GM19372 (cell line): ENCODE measurements at regions not wholly inside any gene's neighbourhood (a gene's known extent, or its start where the extent isn't known, plus 50 kb on each side); places are given as distances from the start of the nearest gene placed in this dataset.

Source experiments
- ATAC-seq: cut with Tn5 transposase; IDR thresholded peaks from one replicate; pipeline ENCODE4 v1.9.1; 2021; ENCODE audit warnings: mild to moderate bottlenecking, low read depth, moderate library complexity; ENCODE audit not compliant: unreplicated experiment

DNA sequence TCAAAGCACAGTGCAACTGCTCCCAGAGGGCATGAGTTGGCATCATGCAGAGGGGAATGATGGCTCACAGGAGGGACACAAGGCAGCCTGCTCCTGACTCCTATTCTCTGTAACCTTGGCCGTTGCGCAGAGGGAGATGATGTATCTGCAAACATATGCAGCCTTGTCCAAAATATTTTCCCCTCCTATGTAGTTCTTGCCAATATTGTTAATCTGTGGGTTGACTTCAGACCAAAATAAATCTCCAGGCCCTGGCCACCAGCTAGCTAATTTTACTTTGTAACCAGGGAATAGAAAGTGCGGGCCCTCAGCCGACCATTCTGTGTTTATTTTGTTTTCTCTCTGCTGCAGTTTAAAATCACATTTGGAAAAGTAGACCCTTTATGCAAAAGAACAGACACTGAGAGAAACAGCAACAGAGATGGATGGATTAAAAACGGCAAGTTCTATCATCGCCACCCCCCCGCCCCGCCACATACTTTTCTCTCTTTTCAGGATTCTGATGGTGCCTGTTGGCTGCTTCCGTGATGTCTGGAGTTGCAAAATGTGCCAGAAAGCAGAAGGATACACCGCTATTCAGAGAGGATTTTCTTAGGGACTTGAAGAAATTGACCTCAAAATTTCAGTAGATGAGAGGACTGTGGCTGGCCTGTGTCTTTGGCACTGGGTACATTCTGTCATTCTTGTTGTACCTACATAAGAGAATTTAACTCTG lies 185.3 kb upstream of the BCOR start:
- ATAC-seq, result no peak

DNA sequence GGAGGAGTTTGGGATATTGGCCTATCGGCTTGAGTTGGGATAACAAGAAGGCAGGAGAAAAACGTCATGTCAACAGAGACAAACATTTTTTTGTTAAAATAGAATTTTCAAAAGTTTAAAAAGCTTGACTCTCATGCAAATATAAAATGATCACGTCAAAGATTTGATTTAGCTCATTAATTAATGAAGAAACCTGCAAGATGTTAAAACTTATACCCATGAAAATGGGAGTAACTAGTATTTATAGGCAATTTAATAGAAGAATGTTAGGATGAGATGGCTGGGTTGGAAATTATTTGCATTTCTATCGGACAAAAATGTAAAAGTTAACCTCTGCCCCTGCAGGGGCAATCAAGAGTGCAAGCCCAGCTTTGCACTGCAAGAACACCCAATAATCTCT lies 184.6 kb upstream of the BCOR start:
- ATAC-seq, result no peak

GRCh38 chrX:40281336-40282005 lies 183.7 kb upstream of the BCOR start:
- no peak for ATAC-seq

GRCh38 chrX:40279762-40280161 lies 182.0 kb upstream of the BCOR start:
- ATAC-seq, result no peak

DNA sequence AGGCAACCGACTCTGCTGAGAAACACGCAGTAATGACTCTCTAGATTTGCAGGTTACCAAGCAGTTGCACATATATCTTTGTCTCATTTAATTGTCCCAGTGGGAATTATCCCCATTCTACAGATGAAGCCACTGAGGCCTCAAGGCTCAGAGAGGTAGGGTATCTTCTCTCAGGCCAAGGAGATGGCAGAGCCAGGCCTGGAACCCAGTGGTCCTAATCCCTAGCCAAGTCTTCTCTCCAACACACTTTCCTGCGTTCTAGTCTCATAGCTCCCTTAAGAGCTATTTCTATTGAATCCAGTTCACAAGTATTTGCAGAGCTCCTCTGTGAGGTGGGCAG lies 181.3 kb upstream of the BCOR start:
- no peak for ATAC-seq

GRCh38 chrX:40278340-40279090 lies 180.8 kb upstream of the BCOR start:
- no peak for ATAC-seq

GRCh38 chrX:40277672-40278071 lies 179.9 kb upstream of the BCOR start:
- ATAC-seq, result no peak

GRCh38 chrX:40273356-40274050 lies 175.7 kb upstream of the BCOR start:
- ATAC-seq, result no peak

DNA sequence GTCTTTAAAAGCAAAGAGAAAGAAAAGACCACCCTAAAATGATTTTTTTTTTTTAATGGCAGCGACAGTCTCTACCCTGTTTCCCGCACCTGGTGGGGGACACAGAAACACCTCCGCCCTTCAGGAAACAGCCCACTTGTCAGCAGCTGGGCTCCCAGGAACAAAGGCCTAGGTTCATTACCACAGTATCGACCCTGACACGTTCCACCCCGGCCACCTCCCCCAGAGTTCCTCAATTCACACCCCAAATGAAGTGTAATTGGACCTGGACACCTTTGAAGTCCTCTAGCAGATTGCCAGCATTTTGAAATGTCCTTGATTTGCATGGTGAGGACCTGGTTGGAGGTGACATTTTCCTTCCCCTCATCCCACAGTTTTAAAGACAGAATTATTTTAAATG lies 175.0 kb upstream of the BCOR start:
- ATAC-seq, result no peak

DNA sequence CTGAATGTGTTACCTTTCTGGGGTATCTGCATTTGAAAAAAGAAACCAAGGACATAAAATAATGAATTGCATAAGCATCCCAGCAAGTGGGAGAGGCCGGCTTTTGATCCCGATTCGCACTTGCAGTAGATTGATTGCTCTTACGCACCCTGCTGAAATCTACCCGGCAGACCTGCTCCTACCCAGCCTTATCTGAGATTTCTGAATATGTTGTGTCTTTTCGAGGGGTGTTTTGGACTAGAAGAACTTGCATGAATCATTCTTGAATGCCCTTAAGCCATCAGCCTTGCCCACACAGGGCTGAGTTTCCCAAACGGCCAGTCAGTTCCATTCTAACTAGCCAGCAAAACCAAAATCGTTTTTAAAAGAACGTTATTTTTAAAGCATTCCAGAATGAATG lies 174.4 kb upstream of the BCOR start:
- no peak for ATAC-seq

- no peak for ATAC-seq
Measured at GRCh38 chrX:40268188-40268520, 170.4 kb upstream of the BCOR start.

DNA sequence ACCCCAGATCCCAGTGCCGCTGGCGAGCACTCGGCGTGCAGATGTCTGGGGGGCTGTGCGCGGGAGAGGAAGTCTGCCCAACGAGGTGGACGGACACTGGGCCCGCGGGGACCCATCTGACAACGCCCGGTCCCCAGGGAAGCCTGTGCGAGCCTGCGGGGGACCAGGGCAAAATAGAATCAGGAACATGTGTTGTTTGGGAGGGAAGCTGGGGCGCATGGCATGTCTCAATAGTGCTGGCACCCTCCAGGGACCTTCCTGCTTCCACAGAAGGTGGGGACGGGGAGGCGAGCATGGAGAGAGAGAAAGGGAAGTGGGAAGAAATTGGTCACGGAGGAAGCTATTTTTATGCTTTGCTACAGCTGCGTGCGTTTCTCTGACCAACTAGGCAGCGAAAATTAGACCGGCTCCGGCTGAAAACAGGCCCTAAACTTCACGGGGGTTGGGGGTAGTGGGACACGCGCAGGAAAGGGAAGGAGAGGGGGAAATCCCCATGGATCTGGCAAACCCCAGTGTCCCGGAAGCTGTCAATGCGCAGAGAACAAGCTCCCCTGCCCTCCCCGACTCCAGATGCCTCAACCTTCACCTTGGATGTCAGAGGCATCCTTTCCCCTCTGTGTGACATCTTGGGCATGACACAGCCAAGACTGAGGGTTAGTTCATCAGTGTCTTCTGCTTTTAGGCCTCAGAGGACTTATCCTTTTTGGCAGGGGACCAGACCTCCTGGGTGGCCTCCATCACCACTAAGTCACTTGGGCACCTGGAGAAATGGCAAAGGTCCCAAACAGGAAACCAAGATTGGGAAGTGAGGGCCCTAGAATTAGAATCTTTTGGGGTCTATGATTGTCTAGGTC lies 169.8 kb upstream of the BCOR start:
- ATAC-seq, result no peak

GRCh38 chrX:40266490-40267333 lies 169.0 kb upstream of the BCOR start:
- no peak for ATAC-seq

DNA sequence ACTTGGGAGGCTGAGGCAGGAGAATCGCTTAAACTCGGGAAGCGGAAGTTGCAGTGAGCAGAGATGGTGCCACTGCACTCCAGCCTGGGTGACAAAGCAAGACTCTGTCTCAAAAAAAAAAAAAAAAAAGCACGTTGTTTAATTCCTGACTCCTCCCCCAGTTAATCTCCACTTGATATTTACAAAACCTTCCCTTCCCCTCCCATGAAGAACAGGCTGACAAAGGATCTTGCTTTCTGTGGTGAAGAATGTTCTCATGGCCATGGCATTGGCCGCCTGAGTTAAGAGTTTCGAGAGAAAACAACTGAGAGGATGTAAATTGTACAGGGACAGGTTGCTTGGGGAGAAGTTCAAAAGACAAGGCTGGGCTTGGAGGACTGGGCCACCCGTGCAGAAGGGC lies 168.2 kb upstream of the BCOR start:
- no peak for ATAC-seq

DNA sequence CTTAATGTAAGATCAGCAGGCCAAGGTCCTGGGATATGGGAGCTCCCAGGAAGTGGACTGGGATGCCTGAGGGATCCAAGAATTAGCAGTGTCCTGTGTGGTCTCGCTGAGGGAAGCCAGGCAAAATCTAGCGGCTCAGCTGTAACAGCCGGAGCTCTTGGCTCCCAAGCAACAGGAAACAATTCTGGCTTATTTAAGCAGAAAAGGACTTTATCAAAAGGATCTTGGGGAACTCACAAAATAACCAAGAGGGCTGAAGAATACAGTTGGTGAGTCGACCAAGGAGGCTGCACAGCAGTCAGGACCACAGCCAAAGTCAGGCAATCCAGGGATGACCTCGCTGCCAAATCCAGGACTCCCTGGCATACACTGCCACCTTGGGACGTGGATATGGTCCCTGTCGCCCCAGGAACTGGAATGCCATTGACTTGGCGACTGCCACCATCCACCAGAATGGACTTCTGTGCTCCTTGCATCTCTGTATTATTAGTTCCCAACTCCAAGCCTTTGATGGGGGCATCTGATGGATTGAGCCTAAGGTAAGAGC lies 165.3 kb upstream of the BCOR start:
- ATAC-seq, result no peak

- ATAC-seq, result no peak
Measured at GRCh38 chrX:40262157-40263013, 164.6 kb upstream of the BCOR start.

DNA sequence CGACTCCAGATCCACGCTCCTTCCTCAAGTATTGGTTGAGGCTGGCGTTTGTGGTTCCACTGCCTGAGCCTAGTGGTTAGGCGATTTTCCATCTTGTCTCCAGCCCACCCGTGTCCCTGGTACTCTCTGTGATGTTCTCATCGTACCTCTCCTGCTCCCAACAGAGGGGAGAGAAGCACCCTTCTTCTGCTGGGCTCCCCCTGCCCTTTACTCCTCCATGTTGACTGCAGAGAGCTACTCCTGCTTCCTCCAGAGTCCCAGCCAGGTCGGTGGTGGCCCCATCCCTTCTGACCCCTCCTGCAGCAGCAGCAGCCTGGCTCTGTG lies 164.0 kb upstream of the BCOR start:
- ATAC-seq, result no peak

GRCh38 chrX:40260146-40260747 lies 162.5 kb upstream of the BCOR start:
- ATAC-seq, result no peak
